DOHH2 (cell line): ENCODE measurements at regions not wholly inside any gene's neighbourhood (a gene's known extent, or its start where the extent isn't known, plus 50 kb on each side); places are given as distances from the start of the nearest gene placed in this dataset.

Experiments
- H3F3A ChIP-seq: fragments of 200-600 bp; sonication (generic), shearing (Covaris generic); 2 replicates; pipeline ENCODE4 v1.6.0; 2016; ENCODE audit warnings: antibody characterized with exemption, mild to moderate bottlenecking; ENCODE audit not compliant: control insufficient read depth, insufficient read depth
- H3K27ac ChIP-seq: fragments of 200-600 bp; sonication (generic); 2 replicates; pipeline ENCODE4 v1.5.1; 2014; ENCODE audit warnings: low read depth, mild to moderate bottlenecking, low read length, moderate library complexity
- H3K27me3 ChIP-seq: fragments of 200-600 bp; sonication (generic); 2 replicates; pipeline ENCODE4 v1.6.1; 2014; ENCODE audit warnings: mild to moderate bottlenecking, low read length, mixed read lengths; ENCODE audit not compliant: control insufficient read depth
- H3K36me3 ChIP-seq: fragments of 200-600 bp; sonication (generic); 2 replicates; pipeline ENCODE4 v1.6.1; 2014; ENCODE audit warnings: mild to moderate bottlenecking, low read length, moderate library complexity, mixed read lengths; ENCODE audit not compliant: control insufficient read depth
- H3K4me1 ChIP-seq: fragments of 200-600 bp; sonication (generic); 2 replicates; pipeline ENCODE4 v1.6.1; 2014; ENCODE audit warnings: mild to moderate bottlenecking, low read length, mixed read lengths; ENCODE audit not compliant: control insufficient read depth
- H3K4me2 ChIP-seq: fragments of 200-600 bp; sonication (generic); 2 replicates; pipeline ENCODE4 v1.6.0; 2014; ENCODE audit warnings: mild to moderate bottlenecking, low read length, moderate library complexity
- H3K4me3 ChIP-seq: fragments of 200-600 bp; sonication (generic); 2 replicates; pipeline ENCODE4 v1.5.1; 2014; ENCODE audit warnings: mild to moderate bottlenecking, low read length, mixed read lengths
- H3K79me2 ChIP-seq: fragments of 200-600 bp; sonication (generic); 2 replicates; pipeline ENCODE4 v1.6.1; 2014; ENCODE audit warnings: mild to moderate bottlenecking, low read length, mixed read lengths; ENCODE audit not compliant: control insufficient read depth
- H3K9me2 ChIP-seq: fragments of 200-600 bp; sonication (generic); replicated peaks from 2 replicates; pipeline ENCODE4 v1.6.1; 2014; ENCODE audit warnings: mild to moderate bottlenecking, low read length, mixed read lengths; ENCODE audit not compliant: control insufficient read depth
- H3K9me3 ChIP-seq: fragments of 200-600 bp; sonication (generic); 2 replicates; pipeline ENCODE4 v1.6.1; 2014; ENCODE audit warnings: antibody characterized with exemption, low read length, mixed read lengths; ENCODE audit not compliant: control insufficient read depth, insufficient read depth
- H4K20me1 ChIP-seq: fragments of 200-600 bp; sonication (generic); 2 replicates; pipeline ENCODE4 v1.6.0; 2014; ENCODE audit warnings: low read depth, mild to moderate bottlenecking, antibody characterized with exemption, low read length, moderate library complexity; ENCODE audit not compliant: control insufficient read depth, insufficient read depth
- EZH2phosphoT487 ChIP-seq: fragments of 200-600 bp; sonication (generic); IDR thresholded peaks from 2 replicates; pipeline ENCODE4 v1.6.1; 2017; ENCODE audit warnings: borderline replicate concordance, mild to moderate bottlenecking, antibody characterized with exemption, low read length, moderate library complexity, mixed read lengths
- TF ChIP-seq, protein P1 (sequence below): fragments of 200-600 bp; sonication (generic); IDR thresholded peaks from one replicate; pipeline ENCODE4 v1.5.1; 2014; ENCODE audit warnings: antibody characterized with exemption, mild to moderate bottlenecking, low read depth, low read length; ENCODE audit not compliant: poor library complexity, severe bottlenecking

DNA sequence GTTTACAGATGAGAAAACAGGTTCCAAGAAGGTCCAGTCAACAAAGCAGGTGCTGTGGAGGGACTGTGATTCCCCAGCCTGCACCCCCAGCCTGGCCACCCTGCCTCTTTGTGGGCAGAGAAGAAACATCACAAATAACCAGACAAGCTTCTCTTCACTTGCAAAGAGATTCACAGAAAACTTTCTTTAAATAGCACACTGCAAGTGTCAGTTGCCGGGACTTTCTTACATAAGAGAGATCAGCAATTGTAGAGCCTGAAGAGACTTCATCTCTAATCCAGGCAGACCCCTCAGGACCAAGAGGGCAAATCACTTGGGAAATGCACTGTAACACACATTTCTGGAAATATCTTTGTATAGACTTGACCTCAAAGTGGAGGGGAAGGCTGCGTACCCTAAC lies 207.9 kb upstream of the CHRNA7 start:
- TF ChIP-seq, protein P1, sequence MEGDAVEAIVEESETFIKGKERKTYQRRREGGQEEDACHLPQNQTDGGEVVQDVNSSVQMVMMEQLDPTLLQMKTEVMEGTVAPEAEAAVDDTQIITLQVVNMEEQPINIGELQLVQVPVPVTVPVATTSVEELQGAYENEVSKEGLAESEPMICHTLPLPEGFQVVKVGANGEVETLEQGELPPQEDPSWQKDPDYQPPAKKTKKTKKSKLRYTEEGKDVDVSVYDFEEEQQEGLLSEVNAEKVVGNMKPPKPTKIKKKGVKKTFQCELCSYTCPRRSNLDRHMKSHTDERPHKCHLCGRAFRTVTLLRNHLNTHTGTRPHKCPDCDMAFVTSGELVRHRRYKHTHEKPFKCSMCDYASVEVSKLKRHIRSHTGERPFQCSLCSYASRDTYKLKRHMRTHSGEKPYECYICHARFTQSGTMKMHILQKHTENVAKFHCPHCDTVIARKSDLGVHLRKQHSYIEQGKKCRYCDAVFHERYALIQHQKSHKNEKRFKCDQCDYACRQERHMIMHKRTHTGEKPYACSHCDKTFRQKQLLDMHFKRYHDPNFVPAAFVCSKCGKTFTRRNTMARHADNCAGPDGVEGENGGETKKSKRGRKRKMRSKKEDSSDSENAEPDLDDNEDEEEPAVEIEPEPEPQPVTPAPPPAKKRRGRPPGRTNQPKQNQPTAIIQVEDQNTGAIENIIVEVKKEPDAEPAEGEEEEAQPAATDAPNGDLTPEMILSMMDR = no peak
- no peak for TF ChIP-seq EZH2phosphoT487
- H3K4me2 ChIP-seq = no peak overlapping the region
- peaks cover 3% of the 10 kb centered on the region; the same call in 1 of the 2 replicates for H3K27me3 ChIP-seq

DNA sequence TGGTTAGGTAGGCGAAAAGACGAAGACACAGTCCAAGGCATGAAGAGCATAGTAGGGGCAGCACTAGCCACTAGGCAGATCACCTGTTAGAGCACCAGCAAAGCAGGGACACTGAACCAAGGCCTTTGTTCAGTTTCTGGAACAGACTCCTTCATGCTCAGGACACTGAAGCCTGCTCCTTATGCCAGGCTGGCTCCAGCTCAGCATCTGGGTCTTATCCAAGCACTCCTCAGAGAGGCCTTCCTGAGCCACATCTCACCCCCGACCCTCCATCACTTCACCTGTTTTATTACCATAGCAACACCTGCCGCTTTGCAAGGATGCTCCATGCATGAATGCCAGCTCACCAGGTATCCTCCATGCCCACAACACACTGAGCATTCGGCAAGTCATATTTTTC lies 206.3 kb upstream of the CHRNA7 start:
- Histone ChIP-seq H3K4me3 (no peak overlapping the region), H3K9me2 (no peaks in the 10 kb centered on the region), H3K9me3 (no peaks in the 10 kb centered on the region), H3K4me2 (no peak overlapping the region), H4K20me1 (no peaks in the 10 kb centered on the region), H3K27me3 (peaks cover 3% of the 10 kb centered on the region; the same call in 1 of the 2 replicates), H3F3A (no peaks in the 10 kb centered on the region), H3K4me1 (no peaks in the 10 kb centered on the region), H3K79me2 (no peaks in the 10 kb centered on the region), H3K27ac (no peak overlapping the region), H3K36me3 (no peaks in the 10 kb centered on the region)
- TF ChIP-seq, protein P1 = no peak
- TF ChIP-seq EZH2phosphoT487 = no peak

More for the DNA sequence above, 207.9 kb upstream of the CHRNA7 start:
- Histone ChIP-seq H3K79me2 (no peaks in the 10 kb centered on the region), H3F3A (no peaks in the 10 kb centered on the region), H3K36me3 (no peaks in the 10 kb centered on the region), H3K4me1 (no peaks in the 10 kb centered on the region), H3K27ac (no peak overlapping the region), H4K20me1 (no peaks in the 10 kb centered on the region), H3K9me2 (no peaks in the 10 kb centered on the region), H3K9me3 (no peaks in the 10 kb centered on the region), H3K4me3 (no peak overlapping the region)

DNA sequence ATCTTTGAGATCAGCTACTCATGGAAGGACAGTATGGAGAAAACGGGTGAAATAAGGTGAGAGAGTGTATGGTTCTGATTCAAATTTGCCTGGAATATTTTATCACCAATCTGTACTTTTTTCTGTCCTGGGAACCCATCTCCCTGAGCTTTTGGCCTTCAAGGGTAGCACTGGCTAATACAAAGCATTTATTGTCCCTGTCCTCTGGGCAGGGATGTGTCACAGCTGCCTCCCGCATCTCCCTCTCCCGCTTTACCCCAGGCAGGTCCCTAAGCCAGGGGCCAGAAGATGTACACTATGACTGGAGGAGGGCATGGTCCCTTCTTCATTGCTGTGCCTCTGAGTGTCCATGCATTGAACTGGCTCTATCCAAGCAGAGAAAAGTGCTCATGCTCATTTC lies 201.7 kb upstream of the CHRNA7 start:
- H3K27ac ChIP-seq = no peak overlapping the region

More for the DNA sequence above, 201.7 kb upstream of the CHRNA7 start:
- Histone ChIP-seq H3K4me1 (no peaks in the 10 kb centered on the region), H4K20me1 (no peaks in the 10 kb centered on the region), H3K27me3 (peaks cover 3% of the 10 kb centered on the region; the same call in 1 of the 2 replicates), H3K79me2 (no peaks in the 10 kb centered on the region), H3K36me3 (no peaks in the 10 kb centered on the region), H3K4me2 (no peak overlapping the region), H3K9me3 (no peaks in the 10 kb centered on the region), H3K9me2 (no peaks in the 10 kb centered on the region), H3K4me3 (no peak overlapping the region), H3F3A (no peaks in the 10 kb centered on the region)
- no peak for TF ChIP-seq EZH2phosphoT487
- TF ChIP-seq, protein P1 = no peak
